ENCODE measurements at regions not wholly inside any gene's neighbourhood (a gene's known extent, or its start where the extent isn't known, plus 50 kb on each side); places are given as distances from the start of the nearest gene placed in this dataset.

DNA sequence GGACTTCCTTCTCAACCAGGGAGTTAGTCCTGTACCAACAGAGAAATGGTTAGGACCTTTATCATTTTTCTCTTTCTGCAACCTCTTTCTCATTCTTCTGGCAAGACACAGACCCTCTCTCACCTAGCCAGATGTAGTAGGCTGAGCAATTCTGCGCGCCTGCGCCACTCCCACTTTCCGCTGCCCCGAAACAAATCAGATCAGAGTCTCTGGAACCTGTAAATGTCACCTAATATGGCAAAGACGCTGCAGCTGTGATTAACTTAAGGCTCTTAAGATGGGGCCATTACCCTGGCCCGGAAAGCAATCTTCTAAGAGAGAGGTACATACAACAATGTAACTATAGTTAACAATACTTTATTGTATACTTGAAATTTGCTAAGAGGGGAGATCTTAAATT is 94.3 kb upstream of the ASIC2 start:
- TF ChIP-seq KLF16 (CRISPR knock-in tag; IDR thresholded peaks at IDR 0.05) (no peak), KDM3A (CRISPR knock-in tag; IDR thresholded peaks at IDR 0.05; ENCODE audit: low read depth) (no peak), EP300 (IDR thresholded peaks at IDR 0.05; ENCODE audit: low read depth in 2 of 2, low read length in 2 of 2) (no peak), EP300 (CRISPR knock-in tag; IDR thresholded peaks at IDR 0.05; ENCODE audit: borderline replicate concordance) (no peak), SETDB1 (CRISPR knock-in tag; IDR thresholded peaks at IDR 0.05; ENCODE audit: borderline replicate concordance) (no peak), CHD2 (IDR thresholded peaks at IDR 0.05; ENCODE audit: low read depth, low read length) (no peak), ZBTB21 (CRISPR knock-in tag; IDR thresholded peaks at IDR 0.05) (no peak)
- TF ChIP-seq, protein P1, sequence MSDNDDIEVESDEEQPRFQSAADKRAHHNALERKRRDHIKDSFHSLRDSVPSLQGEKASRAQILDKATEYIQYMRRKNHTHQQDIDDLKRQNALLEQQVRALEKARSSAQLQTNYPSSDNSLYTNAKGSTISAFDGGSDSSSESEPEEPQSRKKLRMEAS (IDR thresholded peaks at IDR 0.05): no peak

Data from HepG2 (cell line).